GM13977 (cell line): ENCODE measurements at regions not wholly inside any gene's neighbourhood (a gene's known extent, or its start where the extent isn't known, plus 50 kb on each side); places are given as distances from the start of the nearest gene placed in this dataset.

Experiments
- DNase-seq: peaks from one replicate; pipeline ENCODE4 v3.0.0; 2012; ENCODE audit warnings: low spot score
- CTCF ChIP-seq: IDR thresholded peaks from 2 replicates; pipeline ENCODE4 v1.5.1; 2012; ENCODE audit warnings: mild to moderate bottlenecking, control low read depth; ENCODE audit not compliant: insufficient read depth; ENCODE audit errors: extremely low read depth, missing control alignments
- in situ Hi-C: fragments of 300-500 bp; cut with MboI; formaldehyde crosslinking; loops from one replicate; pipeline ENCODE4 v1.12.0; 2022; ENCODE audit warnings: low sequenced_read_pairs, low pct_unique_long_range_greater_than_20kb, mixed read lengths, inconsistent platforms; ENCODE audit not compliant: unreplicated experiment

DNA sequence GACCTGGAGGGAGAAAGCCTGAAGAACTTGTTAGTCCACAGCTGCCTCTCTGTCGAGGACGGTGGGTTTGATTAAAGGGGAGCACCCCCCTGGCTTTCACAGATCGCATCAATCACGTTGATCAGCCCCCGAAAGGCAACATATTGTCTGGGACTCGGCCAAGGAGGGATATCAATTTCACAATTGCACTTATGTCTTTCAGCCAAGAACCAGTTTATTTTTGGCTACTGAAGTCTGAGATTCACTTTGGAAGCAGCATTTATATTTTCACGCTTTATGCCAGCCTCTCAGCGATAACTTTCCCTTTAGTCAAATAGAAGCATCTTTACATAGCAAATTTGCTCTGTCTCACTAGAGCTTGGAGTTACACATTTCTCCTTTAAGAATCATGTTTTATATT lies 253.2 kb upstream of the RRP15 start:
- no peak for DNase-seq
- in situ Hi-C loops: no loop called here
- TF ChIP-seq CTCF: no peak

DNA sequence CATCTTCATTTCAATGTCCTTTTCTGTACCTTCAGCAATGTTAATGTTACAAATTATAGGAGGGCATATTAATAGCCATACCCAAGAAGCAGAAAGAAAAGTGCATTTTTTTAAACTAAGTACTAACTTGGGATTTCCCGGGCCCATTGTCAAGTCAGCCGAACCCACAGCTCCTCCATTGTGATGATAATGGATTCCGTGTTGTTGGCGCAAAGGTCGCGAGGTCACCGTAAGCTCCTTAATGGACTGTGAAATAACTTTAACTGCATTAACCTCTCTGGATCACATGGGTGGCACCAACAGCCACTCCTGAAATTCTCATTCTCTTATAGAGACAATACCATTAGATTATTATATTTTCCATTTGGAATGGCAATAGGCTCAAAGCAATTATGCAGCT lies 250.6 kb upstream of the RRP15 start:
- DNase-seq: no peak
- in situ Hi-C loops: no loop called here
- no peak for TF ChIP-seq CTCF

DNA sequence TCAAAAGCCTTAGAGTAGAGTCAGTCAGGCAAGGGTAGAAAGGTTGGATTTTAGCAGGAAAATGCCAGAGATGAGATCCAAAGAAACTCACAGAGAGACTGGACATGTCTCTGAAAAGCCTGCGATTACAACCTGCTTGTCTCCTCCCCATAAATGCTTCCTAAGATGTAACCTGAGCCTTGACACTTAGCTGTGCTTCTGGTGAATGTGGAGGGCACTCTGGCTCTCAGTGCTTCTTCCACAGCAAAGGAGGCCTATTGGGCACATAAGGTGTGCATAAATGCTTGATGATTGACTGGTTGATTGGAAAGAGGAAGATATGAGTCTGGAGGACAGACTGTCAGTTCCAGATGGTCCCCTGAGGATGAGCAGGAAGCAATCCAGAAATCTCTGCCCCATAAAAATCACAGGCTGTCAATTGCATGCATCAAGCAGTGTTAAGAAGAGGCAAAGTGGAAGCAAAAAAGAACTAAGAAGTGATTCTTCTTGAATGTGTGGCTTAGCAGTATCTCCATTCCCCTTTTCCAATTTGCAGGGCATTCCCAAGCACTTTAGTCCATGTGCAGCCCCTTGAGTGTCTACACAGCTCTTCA lies 236.2 kb upstream of the RRP15 start:
- in situ Hi-C loops: no loop called here
- no peak for TF ChIP-seq CTCF

DNA sequence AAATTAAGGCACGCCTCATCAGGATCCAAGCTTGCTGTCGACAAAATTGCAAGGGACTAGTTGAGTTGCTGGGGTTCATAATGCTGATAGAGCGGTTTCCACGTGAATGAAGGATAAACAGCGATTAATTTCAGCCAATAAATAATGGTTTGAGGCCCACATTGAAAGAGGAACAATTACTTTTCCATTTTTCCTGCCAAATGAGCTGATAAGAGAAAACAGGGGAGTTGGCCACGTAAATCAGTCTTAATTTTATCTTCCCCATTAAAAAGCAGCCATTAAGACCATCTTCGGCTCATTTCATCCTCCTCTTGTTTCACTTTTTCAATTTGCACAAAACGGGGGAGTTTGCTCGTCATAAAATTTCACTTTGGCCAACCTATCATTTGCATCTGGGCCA lies 235.5 kb upstream of the RRP15 start:
- in situ Hi-C loops: no loop called here
- no peak for DNase-seq
- TF ChIP-seq CTCF: no peak

More for the DNA sequence above, 236.2 kb upstream of the RRP15 start:
- no peak for DNase-seq

- no peak for DNase-seq
- TF ChIP-seq CTCF: no peak
- in situ Hi-C loops: no loop called here
Measured at GRCh38 chr1:218058730-218059129, 226.4 kb upstream of the RRP15 start.

DNA sequence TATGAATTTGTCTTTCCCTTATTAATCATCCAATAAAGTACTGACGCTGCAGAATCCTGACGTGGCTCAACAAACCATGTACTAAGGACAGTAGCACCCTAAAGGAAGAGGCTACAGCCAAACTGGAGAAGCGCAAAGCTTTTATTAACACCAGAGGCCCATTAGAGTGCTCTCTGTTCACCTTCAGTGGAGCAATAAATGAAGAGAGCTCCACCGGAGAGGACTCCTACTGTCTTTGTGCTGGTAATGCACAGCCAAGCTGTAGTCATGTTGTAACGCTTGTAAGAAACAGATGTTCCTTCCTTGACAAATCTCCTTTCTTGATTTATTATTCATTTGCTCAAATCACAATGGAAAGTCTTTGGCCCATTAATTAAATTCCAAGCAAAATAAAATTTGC lies 220.7 kb upstream of the RRP15 start:
- no peak for TF ChIP-seq CTCF
- no peak for DNase-seq
- in situ Hi-C loops: no loop called here

- DNase-seq: no peak
- no peak for TF ChIP-seq CTCF
- in situ Hi-C loops: no loop called here
Measured at GRCh38 chr1:218066332-218066731, 218.8 kb upstream of the RRP15 start.
